Caco-2 (cell line): ENCODE measurements at regions not wholly inside any gene's neighbourhood (a gene's known extent, or its start where the extent isn't known, plus 50 kb on each side); places are given as distances from the start of the nearest gene placed in this dataset.

Experiments used
- BruUV-seq: library from RNA; stranded (reverse); fragments of 400-500 nt; replicated peaks from 2 replicates; lab custom pipeline; 2021; lab: Mats Ljungman, UMichigan
- CTCF ChIA-PET: fragments of 300-600 bp; sonication (Branson Sonifier 250); formaldehyde crosslinking; loops from one replicate; lab custom pipeline; 2022; ENCODE audit warnings: antibody characterized with exemption; lab: Charles Lee
- POLR2A ChIA-PET: fragments of 300-600 bp; sonication (Branson Sonifier 250); formaldehyde crosslinking; loops from one replicate; lab custom pipeline; 2022; ENCODE audit warnings: antibody characterized with exemption; lab: Charles Lee
- DNase-seq, 2 experiments: peaks; one replicate each; pipeline versions ENCODE4 v3.0.0 to v3.0.0-alpha.2; 2020 to 2022
- H3K27me3 ChIP-seq: replicated peaks from 2 replicates; pipeline ENCODE4 v1.6.0; 2011; ENCODE audit warnings: low read length; ENCODE audit not compliant: control insufficient read depth, insufficient read depth
- H3K36me3 ChIP-seq: 2 replicates; pipeline ENCODE4 v1.5.1; 2011; ENCODE audit warnings: low read length; ENCODE audit not compliant: control insufficient read depth, insufficient read depth
- H3K4me1 ChIP-seq: fragments of 250-450 bp; sonication (Bioruptor Pico); 2 replicates; pipeline ENCODE4 v1.5.1; 2020; ENCODE audit warnings: mild to moderate bottlenecking
- H3K4me3 ChIP-seq: 2 replicates; pipeline ENCODE4 v1.5.1; 2011; ENCODE audit warnings: low read depth, mild to moderate bottlenecking, control low read depth, low read length
- H3K9me3 ChIP-seq: fragments of 250-450 bp; sonication (Bioruptor Pico); 2 replicates; pipeline ENCODE4 v1.5.1; 2020; ENCODE audit warnings: mild to moderate bottlenecking, moderate library complexity
- H3K27ac Mint-ChIP-seq: one replicate; pipeline ENCODE4 v1.8.0; 2022; ENCODE audit warnings: mixed read lengths; ENCODE audit not compliant: unreplicated experiment
- H3K27me3 Mint-ChIP-seq: one replicate; pipeline ENCODE4 v1.8.0; 2022; ENCODE audit warnings: mixed read lengths; ENCODE audit not compliant: insufficient read depth, unreplicated experiment
- H3K36me3 Mint-ChIP-seq: one replicate; pipeline ENCODE4 v1.8.0; 2022; ENCODE audit warnings: mild to moderate bottlenecking, mixed read lengths; ENCODE audit not compliant: insufficient read depth, unreplicated experiment
- H3K4me1 Mint-ChIP-seq: one replicate; pipeline ENCODE4 v1.8.0; 2022; ENCODE audit warnings: low read depth, mixed read lengths; ENCODE audit not compliant: unreplicated experiment
- H3K4me3 Mint-ChIP-seq: one replicate; pipeline ENCODE4 v1.8.0; 2022; ENCODE audit warnings: mild to moderate bottlenecking, moderate library complexity, mixed read lengths; ENCODE audit not compliant: unreplicated experiment
- H3K9me3 Mint-ChIP-seq: one replicate; pipeline ENCODE4 v1.8.0; 2022; ENCODE audit warnings: mixed read lengths; ENCODE audit not compliant: unreplicated experiment
- CTCF ChIP-seq, 2 experiments: fragments of 200-600 bp in 1 of 2; IDR thresholded peaks; 1 replicate in 1 of 2; 2 replicates in 1 of 2; pipeline versions ENCODE4 v1.5.1 to v1.8.0; 2011 to 2022; ENCODE audit warnings: antibody characterized with exemption in 1 of 2, control low read depth in 1 of 2, inconsistent platforms in 1 of 2, low read depth in 1 of 2, low read length in 1 of 2, mild to moderate bottlenecking in 1 of 2, moderate library complexity in 1 of 2; ENCODE audit not compliant: insufficient read depth in 1 of 2, severe bottlenecking in 1 of 2, unreplicated experiment in 1 of 2
- intact Hi-C: fragments of 100-400 bp; cut with micrococcal nuclease; formaldehyde crosslinking; loops from one replicate; pipeline ENCODE4 v1.10.0; 2022; ENCODE audit not compliant: unreplicated experiment

- Histone ChIP-seq H3K4me3 (no peak overlapping the region), H3K9me3 (no peaks in the 10 kb centered on the region), H3K36me3 (no peaks in the 10 kb centered on the region), H3K4me1 (no peaks in the 10 kb centered on the region), H3K27me3 (no peaks in the 10 kb centered on the region)
- POLR2A ChIA-PET: no interaction called here
- peaks cover 8% of the 10 kb centered on the region for H3K9me3 Mint-ChIP-seq
- H3K27ac Mint-ChIP-seq: no peak overlapping the region
- intact Hi-C loops: no loop called here
- no peaks in the 10 kb centered on the region for H3K36me3 Mint-ChIP-seq
- CTCF ChIA-PET: no interaction called here
- H3K27me3 Mint-ChIP-seq: no peaks in the 10 kb centered on the region
- no peak for TF ChIP-seq CTCF (IDR thresholded peaks at IDR 0.05; ENCODE audit: insufficient read depth in 1 of 2, low read depth in 1 of 2, low read length in 1 of 2, severe bottlenecking in 1 of 2, unreplicated experiment in 1 of 2)
- H3K4me3 Mint-ChIP-seq: no peak overlapping the region
- no peaks in the 10 kb centered on the region for H3K4me1 Mint-ChIP-seq
- DNase-seq: no peak
- BruUV-seq: no TSS peak
Measured at GRCh38 chr9:23220957-23221356, 605.1 kb downstream of the ELAVL2 start.

- ChIA-PET CTCF (no interaction called here), POLR2A (no interaction called here)
- Mint-ChIP-seq H3K27ac (no peak overlapping the region), H3K4me1 (no peaks in the 10 kb centered on the region), H3K4me3 (no peak overlapping the region), H3K36me3 (no peaks in the 10 kb centered on the region), H3K27me3 (no peaks in the 10 kb centered on the region), H3K9me3 (peaks cover 2% of the 10 kb centered on the region)
- H3K4me1 ChIP-seq: no peaks in the 10 kb centered on the region
- BruUV-seq: no TSS peak
- H3K27me3 ChIP-seq: no peaks in the 10 kb centered on the region
- no peaks in the 10 kb centered on the region for H3K36me3 ChIP-seq
- H3K4me3 ChIP-seq: no peak overlapping the region
- no peaks in the 10 kb centered on the region for H3K9me3 ChIP-seq
- no peak for TF ChIP-seq CTCF (IDR thresholded peaks at IDR 0.05; ENCODE audit: insufficient read depth in 1 of 2, low read depth in 1 of 2, low read length in 1 of 2, severe bottlenecking in 1 of 2, unreplicated experiment in 1 of 2)
- intact Hi-C loops: no loop called here
- DNase-seq: no peak
Measured at GRCh38 chr9:23229890-23230317, 596.1 kb downstream of the ELAVL2 start.

- H3K36me3 Mint-ChIP-seq: no peaks in the 10 kb centered on the region
Measured at GRCh38 chr9:23232831-23233230, 593.2 kb downstream of the ELAVL2 start.

More at GRCh38 chr9:23232831-23233230, 593.2 kb downstream of the ELAVL2 start:
- POLR2A ChIA-PET: no interaction called here
- TF ChIP-seq CTCF (IDR thresholded peaks at IDR 0.05; ENCODE audit: insufficient read depth in 1 of 2, low read depth in 1 of 2, low read length in 1 of 2, severe bottlenecking in 1 of 2, unreplicated experiment in 1 of 2): no peak
- BruUV-seq: no TSS peak
- Mint-ChIP-seq H3K27me3 (no peaks in the 10 kb centered on the region), H3K27ac (no peak overlapping the region), H3K4me3 (no peak overlapping the region), H3K4me1 (no peaks in the 10 kb centered on the region), H3K9me3 (no peaks in the 10 kb centered on the region)
- intact Hi-C loops: no loop called here
- CTCF ChIA-PET: no interaction called here
- Histone ChIP-seq H3K4me3 (no peak overlapping the region), H3K27me3 (no peaks in the 10 kb centered on the region), H3K9me3 (no peaks in the 10 kb centered on the region), H3K4me1 (no peaks in the 10 kb centered on the region), H3K36me3 (no peaks in the 10 kb centered on the region)
- DNase-seq: no peak
